ENCODE measurements at regions not wholly inside any gene's neighbourhood (a gene's known extent, or its start where the extent isn't known, plus 50 kb on each side); places are given as distances from the start of the nearest gene placed in this dataset.

DNA sequence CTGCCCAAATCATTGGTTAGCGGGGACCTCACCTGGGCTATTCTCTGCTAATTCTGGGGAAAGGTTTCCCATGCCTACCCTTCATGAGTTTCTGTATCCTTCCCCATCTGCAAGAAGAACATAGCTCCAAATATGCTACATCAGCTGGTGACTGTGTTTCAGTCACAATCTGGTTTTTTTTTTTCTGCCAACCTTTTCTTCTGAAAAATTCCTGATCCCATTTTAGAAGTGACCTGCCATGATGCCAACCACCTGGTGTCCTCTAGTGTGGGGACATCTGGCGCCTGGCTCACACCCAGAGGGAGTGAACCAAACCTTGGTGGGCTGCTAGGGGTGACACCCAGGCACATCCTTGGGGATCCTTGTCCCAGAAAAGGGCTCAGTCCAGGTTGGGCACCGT is 76.1 kb downstream of the CHRD start:
- ChIA-PET POLR2A (no interaction called here), CTCF (no interaction called here)
- no peaks in the 10 kb centered on the region for H4K20me1 ChIP-seq (ENCODE audit: insufficient read depth)

DNA sequence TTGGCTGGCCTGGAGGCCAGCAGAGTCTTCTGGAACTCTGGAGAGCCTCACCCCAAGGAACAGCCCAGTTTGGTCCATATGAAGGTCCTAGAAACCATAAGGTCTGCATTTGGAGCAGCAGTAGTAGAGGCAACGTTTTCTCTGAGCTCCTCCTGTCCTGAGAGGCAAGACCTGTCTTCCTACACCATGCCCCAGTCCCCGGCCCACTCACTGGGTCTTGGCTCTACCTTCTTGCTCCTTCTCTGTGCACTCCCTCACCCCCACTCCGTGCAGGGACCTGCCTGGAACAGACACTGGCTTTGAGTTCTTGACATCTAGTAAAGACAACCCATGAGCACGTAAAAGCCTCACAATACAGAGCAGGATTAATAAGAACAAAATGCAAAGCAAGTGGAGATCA is 76.6 kb downstream of the CHRD start:
- CTCF ChIA-PET = no interaction called here
- Histone ChIP-seq H3K27ac (ENCODE audit: low read depth, low read length) (no peak overlapping the region), H3K9me3 (ENCODE audit: control insufficient read depth in 1 of 2, insufficient read depth in 1 of 2, low read depth in 1 of 2, low read length in 2 of 2) (no peaks in the 10 kb centered on the region), H3K4me1 (ENCODE audit: control insufficient read depth in 1 of 2, insufficient read depth in 2 of 2, low read length in 2 of 2) (peaks cover 0 to 14% of the 10 kb centered on the region in 2 experiments; a peak in 2 of 4 replicates), H3K9ac (ENCODE audit: low read length) (no peak overlapping the region), H3K9me2 (ENCODE audit: insufficient read depth) (no peaks in the 10 kb centered on the region), H4K20me1 (ENCODE audit: insufficient read depth) (no peaks in the 10 kb centered on the region), H3K4me2 (ENCODE audit: low read length) (no peak overlapping the region), H3K27me3 (ENCODE audit: insufficient read depth, low read length) (no peaks in the 10 kb centered on the region), H3K36me3 (ENCODE audit: control insufficient read depth in 1 of 2, insufficient read depth in 2 of 2, low read length in 2 of 2) (no peaks in the 10 kb centered on the region), H3K79me2 (ENCODE audit: insufficient read depth, low read length) (no peaks in the 10 kb centered on the region), H2AFZ (ENCODE audit: low read depth, low read length, poor library complexity, severe bottlenecking) (no peak overlapping the region), H3K4me3 (replicated peaks in 1 of 2; ENCODE audit: low read depth in 1 of 2, low read length in 2 of 2) (no peak overlapping the region)
- intact Hi-C loops (cut with micrococcal nuclease) = no loop called here
- no TSS peak for BruUV-seq (replicated peaks)
- no peak for ATAC-seq
- RAD21 ChIA-PET (ENCODE audit: low non-redundant PET in 1 of 2, low total read pairs in 2 of 2, uncharacterized antibody in 2 of 2, unreplicated experiment in 2 of 2) = no interaction called here
- POLR2A ChIA-PET = no interaction called here
- DNase-seq (ENCODE audit: low read depth, low spot score) = no peak
- TF ChIP-seq, protein P1, sequence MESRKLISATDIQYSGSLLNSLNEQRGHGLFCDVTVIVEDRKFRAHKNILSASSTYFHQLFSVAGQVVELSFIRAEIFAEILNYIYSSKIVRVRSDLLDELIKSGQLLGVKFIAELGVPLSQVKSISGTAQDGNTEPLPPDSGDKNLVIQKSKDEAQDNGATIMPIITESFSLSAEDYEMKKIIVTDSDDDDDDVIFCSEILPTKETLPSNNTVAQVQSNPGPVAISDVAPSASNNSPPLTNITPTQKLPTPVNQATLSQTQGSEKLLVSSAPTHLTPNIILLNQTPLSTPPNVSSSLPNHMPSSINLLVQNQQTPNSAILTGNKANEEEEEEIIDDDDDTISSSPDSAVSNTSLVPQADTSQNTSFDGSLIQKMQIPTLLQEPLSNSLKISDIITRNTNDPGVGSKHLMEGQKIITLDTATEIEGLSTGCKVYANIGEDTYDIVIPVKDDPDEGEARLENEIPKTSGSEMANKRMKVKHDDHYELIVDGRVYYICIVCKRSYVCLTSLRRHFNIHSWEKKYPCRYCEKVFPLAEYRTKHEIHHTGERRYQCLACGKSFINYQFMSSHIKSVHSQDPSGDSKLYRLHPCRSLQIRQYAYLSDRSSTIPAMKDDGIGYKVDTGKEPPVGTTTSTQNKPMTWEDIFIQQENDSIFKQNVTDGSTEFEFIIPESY (IDR thresholded peaks at IDR 0.05; ENCODE audit: extremely low read depth, insufficient replicate concordance, low read length) = no peak
- no peak for TF ChIP-seq YY1 (IDR thresholded peaks at IDR 0.05; ENCODE audit: extremely low read depth, insufficient replicate concordance, low read depth, low read length)
- TF ChIP-seq EGR1 (IDR thresholded peaks at IDR 0.05; ENCODE audit: low read depth) = no peak
- TF ChIP-seq FOSL1 (IDR thresholded peaks at IDR 0.05; ENCODE audit: low read depth) = no peak
- no peak for TF ChIP-seq SP1 (IDR thresholded peaks at IDR 0.05; ENCODE audit: low read depth)
- no peak for TF ChIP-seq JUND (IDR thresholded peaks at IDR 0.05)
- no peak for TF ChIP-seq ZNF274 (IDR thresholded peaks at IDR 0.05; ENCODE audit: low read depth, low read length)
- TF ChIP-seq, protein P2, sequence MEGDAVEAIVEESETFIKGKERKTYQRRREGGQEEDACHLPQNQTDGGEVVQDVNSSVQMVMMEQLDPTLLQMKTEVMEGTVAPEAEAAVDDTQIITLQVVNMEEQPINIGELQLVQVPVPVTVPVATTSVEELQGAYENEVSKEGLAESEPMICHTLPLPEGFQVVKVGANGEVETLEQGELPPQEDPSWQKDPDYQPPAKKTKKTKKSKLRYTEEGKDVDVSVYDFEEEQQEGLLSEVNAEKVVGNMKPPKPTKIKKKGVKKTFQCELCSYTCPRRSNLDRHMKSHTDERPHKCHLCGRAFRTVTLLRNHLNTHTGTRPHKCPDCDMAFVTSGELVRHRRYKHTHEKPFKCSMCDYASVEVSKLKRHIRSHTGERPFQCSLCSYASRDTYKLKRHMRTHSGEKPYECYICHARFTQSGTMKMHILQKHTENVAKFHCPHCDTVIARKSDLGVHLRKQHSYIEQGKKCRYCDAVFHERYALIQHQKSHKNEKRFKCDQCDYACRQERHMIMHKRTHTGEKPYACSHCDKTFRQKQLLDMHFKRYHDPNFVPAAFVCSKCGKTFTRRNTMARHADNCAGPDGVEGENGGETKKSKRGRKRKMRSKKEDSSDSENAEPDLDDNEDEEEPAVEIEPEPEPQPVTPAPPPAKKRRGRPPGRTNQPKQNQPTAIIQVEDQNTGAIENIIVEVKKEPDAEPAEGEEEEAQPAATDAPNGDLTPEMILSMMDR (IDR thresholded peaks at IDR 0.05 in 2 of 3, conservative IDR thresholded peaks at IDR 0.05 in 1 of 3; ENCODE audit: borderline replicate concordance in 1 of 3, insufficient read depth in 1 of 3, low read depth in 2 of 3, low read length in 2 of 3) = no peak
- TF ChIP-seq ELF1 (IDR thresholded peaks at IDR 0.05; ENCODE audit: borderline replicate concordance, low read depth) = no peak
- no peak for TF ChIP-seq TCF7L2 (IDR thresholded peaks at IDR 0.05; ENCODE audit: borderline replicate concordance, extremely low read depth, insufficient read depth, insufficient read length)
- TF ChIP-seq, protein P3, sequence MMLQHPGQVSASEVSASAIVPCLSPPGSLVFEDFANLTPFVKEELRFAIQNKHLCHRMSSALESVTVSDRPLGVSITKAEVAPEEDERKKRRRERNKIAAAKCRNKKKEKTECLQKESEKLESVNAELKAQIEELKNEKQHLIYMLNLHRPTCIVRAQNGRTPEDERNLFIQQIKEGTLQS (IDR thresholded peaks at IDR 0.05) = no peak
- TF ChIP-seq RAD21 (IDR thresholded peaks at IDR 0.05; ENCODE audit: low read depth) = no peak
- TF ChIP-seq CEBPB (IDR thresholded peaks at IDR 0.05; ENCODE audit: low read depth) = no peak

More for the DNA sequence above, 76.1 kb downstream of the CHRD start:
- no TSS peak for BruUV-seq (replicated peaks)
- ATAC-seq (no peak), DNase-seq (ENCODE audit: low read depth, low spot score) (no peak)
- H3K4me1 ChIP-seq (ENCODE audit: control insufficient read depth in 1 of 2, insufficient read depth in 2 of 2, low read length in 2 of 2) = peaks cover 0 to 14% of the 10 kb centered on the region in 2 experiments; a peak in 2 of 4 replicates
- no peak overlapping the region for H3K4me3 ChIP-seq (replicated peaks in 1 of 2; ENCODE audit: low read depth in 1 of 2, low read length in 2 of 2)
- intact Hi-C loops (cut with micrococcal nuclease) = no loop called here
- RAD21 ChIA-PET (ENCODE audit: low non-redundant PET in 1 of 2, low total read pairs in 2 of 2, uncharacterized antibody in 2 of 2, unreplicated experiment in 2 of 2) = no interaction called here
- no peaks in the 10 kb centered on the region for H3K79me2 ChIP-seq (ENCODE audit: insufficient read depth, low read length)
- no peaks in the 10 kb centered on the region for H3K9me2 ChIP-seq (ENCODE audit: insufficient read depth)
- H3K27ac ChIP-seq (ENCODE audit: low read depth, low read length) = no peak overlapping the region
- no peaks in the 10 kb centered on the region for H3K9me3 ChIP-seq (ENCODE audit: control insufficient read depth in 1 of 2, insufficient read depth in 1 of 2, low read depth in 1 of 2, low read length in 2 of 2)
- H3K9ac ChIP-seq (ENCODE audit: low read length) = no peak overlapping the region
- H3K4me2 ChIP-seq (ENCODE audit: low read length) = no peak overlapping the region
- no peak for TF ChIP-seq EGR1 (IDR thresholded peaks at IDR 0.05; ENCODE audit: low read depth)
- no peaks in the 10 kb centered on the region for H3K36me3 ChIP-seq (ENCODE audit: control insufficient read depth in 1 of 2, insufficient read depth in 2 of 2, low read length in 2 of 2)
- no peak overlapping the region for H2AFZ ChIP-seq (ENCODE audit: low read depth, low read length, poor library complexity, severe bottlenecking)
- H3K27me3 ChIP-seq (ENCODE audit: insufficient read depth, low read length) = no peaks in the 10 kb centered on the region
